HG03108 (cell line): ENCODE measurements at regions not wholly inside any gene's neighbourhood (a gene's known extent, or its start where the extent isn't known, plus 50 kb on each side); places are given as distances from the start of the nearest gene placed in this dataset.

Experiments
- ATAC-seq: cut with Tn5 transposase; IDR thresholded peaks from one replicate; pipeline ENCODE4 v1.9.1; 2021; ENCODE audit warnings: moderate library complexity; ENCODE audit not compliant: unreplicated experiment

- no peak for ATAC-seq
These were observed 405.0 kb downstream of the PID1 start for GRCh38 chr2:228866044-228866443.

- no peak for ATAC-seq
These were observed 407.0 kb downstream of the PID1 start for GRCh38 chr2:228864131-228864530.

- ATAC-seq: no peak
These were observed 410.3 kb downstream of the PID1 start for GRCh38 chr2:228860601-228861285.

GRCh38 chr2:228853151-228853550 is 417.9 kb downstream of the PID1 start:
- no peak for ATAC-seq

- ATAC-seq: no peak
These were observed 422.4 kb downstream of the PID1 start for GRCh38 chr2:228848638-228849037.

- ATAC-seq: no peak
These were observed 423.4 kb downstream of the PID1 start for GRCh38 chr2:228847684-228848083.

GRCh38 chr2:228846161-228846560 is 424.9 kb downstream of the PID1 start:
- ATAC-seq: no peak

GRCh38 chr2:228845162-228845925 is 425.7 kb downstream of the PID1 start:
- no peak for ATAC-seq

- no peak for ATAC-seq
These were observed 429.2 kb downstream of the PID1 start for GRCh38 chr2:228841877-228842276.

- ATAC-seq: no peak
These were observed 429.6 kb downstream of the PID1 start for GRCh38 chr2:228841475-228841874.

- ATAC-seq: no peak
These were observed 430.4 kb downstream of the PID1 start for GRCh38 chr2:228840743-228841114.

GRCh38 chr2:228840113-228840742 is 430.9 kb downstream of the PID1 start:
- ATAC-seq: no peak

- ATAC-seq: no peak
These were observed 431.6 kb downstream of the PID1 start for GRCh38 chr2:228839421-228839876.

- no peak for ATAC-seq
These were observed 432.3 kb downstream of the PID1 start for GRCh38 chr2:228838819-228839218.

- ATAC-seq: no peak
These were observed 442.7 kb downstream of the PID1 start for GRCh38 chr2:228828397-228828796.

GRCh38 chr2:228827056-228827700 is 443.9 kb downstream of the PID1 start:
- no peak for ATAC-seq

GRCh38 chr2:228819701-228820100 is 451.4 kb downstream of the PID1 start:
- ATAC-seq: no peak

GRCh38 chr2:228802181-228803071 is 468.7 kb downstream of the PID1 start:
- no peak for ATAC-seq

- ATAC-seq: no peak
These were observed 469.6 kb downstream of the PID1 start for GRCh38 chr2:228801451-228801850.

- ATAC-seq: no peak
These were observed 471.9 kb downstream of the PID1 start for GRCh38 chr2:228799208-228799588.
